ENCODE measurements at regions not wholly inside any gene's neighbourhood (a gene's known extent, or its start where the extent isn't known, plus 50 kb on each side); places are given as distances from the start of the nearest gene placed in this dataset.

DNA sequence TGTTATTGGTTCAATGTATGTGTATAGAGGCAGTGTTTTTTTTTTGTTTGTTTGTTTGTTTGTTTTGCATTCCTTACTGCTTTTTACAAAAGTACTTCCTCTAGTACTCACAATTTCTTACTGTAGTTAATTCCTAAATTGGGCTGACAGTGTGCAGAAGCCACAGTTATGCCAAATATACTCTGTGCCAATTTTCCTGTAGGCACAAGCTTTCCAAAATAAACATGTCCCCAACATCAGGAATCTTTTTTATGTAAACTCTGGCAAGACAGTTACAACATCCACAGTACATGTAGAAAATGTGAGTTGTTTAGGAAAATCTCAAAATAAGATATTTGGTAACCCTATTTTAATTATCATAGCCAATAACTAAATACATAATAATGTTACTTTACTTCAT lies 161.6 kb upstream of the TSLP start:
- ATAC-seq (ENCODE audit: insufficient read depth, low FRiP score) (no peak), DNase-seq (peak in 2 of 3 donors; percentile 55 to 59)

DNA sequence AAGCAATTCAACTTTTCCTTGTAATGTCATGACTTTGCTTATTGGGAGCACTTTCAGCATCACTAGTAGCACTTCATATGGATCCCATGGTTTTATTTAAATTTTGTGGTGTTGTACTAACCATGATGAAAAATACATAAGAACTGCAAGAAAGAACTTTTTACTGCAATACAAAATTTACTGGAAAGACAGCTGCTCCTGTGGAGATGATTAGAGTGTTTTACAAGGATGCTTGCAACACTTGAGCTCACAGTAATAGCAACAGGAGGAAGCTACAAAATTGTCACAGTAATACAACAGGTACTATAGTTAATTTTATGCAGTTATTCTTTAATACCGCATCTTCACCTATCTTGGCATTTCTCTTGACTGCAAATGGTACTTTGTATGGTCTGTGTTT lies 158.3 kb upstream of the TSLP start:
- no peaks in the 10 kb centered on the region for H3K36me3 ChIP-seq (ENCODE audit: control insufficient read depth in 4 of 4, insufficient read depth in 4 of 4, low read length in 4 of 4)
- H3K4me3 ChIP-seq = no peak overlapping the region
- DNase-seq = no peak
- H3K9ac ChIP-seq (ENCODE audit: insufficient read depth in 1 of 2, low read length in 2 of 2) = no peak overlapping the region
- no peaks in the 10 kb centered on the region for H3K27me3 ChIP-seq (ENCODE audit: control insufficient read depth in 3 of 3, insufficient read depth in 3 of 3, low read length in 2 of 3)
- TF ChIP-seq, protein P1, sequence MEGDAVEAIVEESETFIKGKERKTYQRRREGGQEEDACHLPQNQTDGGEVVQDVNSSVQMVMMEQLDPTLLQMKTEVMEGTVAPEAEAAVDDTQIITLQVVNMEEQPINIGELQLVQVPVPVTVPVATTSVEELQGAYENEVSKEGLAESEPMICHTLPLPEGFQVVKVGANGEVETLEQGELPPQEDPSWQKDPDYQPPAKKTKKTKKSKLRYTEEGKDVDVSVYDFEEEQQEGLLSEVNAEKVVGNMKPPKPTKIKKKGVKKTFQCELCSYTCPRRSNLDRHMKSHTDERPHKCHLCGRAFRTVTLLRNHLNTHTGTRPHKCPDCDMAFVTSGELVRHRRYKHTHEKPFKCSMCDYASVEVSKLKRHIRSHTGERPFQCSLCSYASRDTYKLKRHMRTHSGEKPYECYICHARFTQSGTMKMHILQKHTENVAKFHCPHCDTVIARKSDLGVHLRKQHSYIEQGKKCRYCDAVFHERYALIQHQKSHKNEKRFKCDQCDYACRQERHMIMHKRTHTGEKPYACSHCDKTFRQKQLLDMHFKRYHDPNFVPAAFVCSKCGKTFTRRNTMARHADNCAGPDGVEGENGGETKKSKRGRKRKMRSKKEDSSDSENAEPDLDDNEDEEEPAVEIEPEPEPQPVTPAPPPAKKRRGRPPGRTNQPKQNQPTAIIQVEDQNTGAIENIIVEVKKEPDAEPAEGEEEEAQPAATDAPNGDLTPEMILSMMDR (IDR thresholded peaks at IDR 0.05; ENCODE audit: control extremely low read depth, extremely low read depth) = no peak
- ATAC-seq (ENCODE audit: insufficient read depth, low FRiP score) = no peak
- no peaks in the 10 kb centered on the region for H3K9me3 ChIP-seq (ENCODE audit: control insufficient read depth in 4 of 4, insufficient read depth in 3 of 4, low read length in 3 of 4)
- peaks cover 0 to 13% (median 4%) of the 10 kb centered on the region in 5 donors for H3K4me1 ChIP-seq (ENCODE audit: control insufficient read depth in 5 of 5, insufficient read depth in 5 of 5, low read length in 5 of 5)
- no peak overlapping the region for H3K27ac ChIP-seq (ENCODE audit: low read depth in 1 of 2, low read length in 1 of 2)
- WGBS, 2 donors = 92 to 97% methylated on average over 1 of the region's 1 CpG

More for the DNA sequence above, 161.6 kb upstream of the TSLP start:
- H3K9ac ChIP-seq (ENCODE audit: insufficient read depth in 1 of 2, low read length in 2 of 2) = no peak overlapping the region
- H3K9me3 ChIP-seq (ENCODE audit: control insufficient read depth in 4 of 4, insufficient read depth in 3 of 4, low read length in 3 of 4) = no peaks in the 10 kb centered on the region
- no peaks in the 10 kb centered on the region for H3K36me3 ChIP-seq (ENCODE audit: control insufficient read depth in 4 of 4, insufficient read depth in 4 of 4, low read length in 4 of 4)
- H3K27me3 ChIP-seq (ENCODE audit: control insufficient read depth in 3 of 3, insufficient read depth in 3 of 3, low read length in 2 of 3) = no peaks in the 10 kb centered on the region
- no peaks in the 10 kb centered on the region for H3K4me1 ChIP-seq (ENCODE audit: control insufficient read depth in 5 of 5, insufficient read depth in 5 of 5, low read length in 5 of 5)
- TF ChIP-seq, protein P1 (IDR thresholded peaks at IDR 0.05; ENCODE audit: control extremely low read depth, extremely low read depth) = no peak
- no peak overlapping the region for H3K27ac ChIP-seq (ENCODE audit: low read depth in 1 of 2, low read length in 1 of 2)
- no peak overlapping the region for H3K4me3 ChIP-seq

DNA sequence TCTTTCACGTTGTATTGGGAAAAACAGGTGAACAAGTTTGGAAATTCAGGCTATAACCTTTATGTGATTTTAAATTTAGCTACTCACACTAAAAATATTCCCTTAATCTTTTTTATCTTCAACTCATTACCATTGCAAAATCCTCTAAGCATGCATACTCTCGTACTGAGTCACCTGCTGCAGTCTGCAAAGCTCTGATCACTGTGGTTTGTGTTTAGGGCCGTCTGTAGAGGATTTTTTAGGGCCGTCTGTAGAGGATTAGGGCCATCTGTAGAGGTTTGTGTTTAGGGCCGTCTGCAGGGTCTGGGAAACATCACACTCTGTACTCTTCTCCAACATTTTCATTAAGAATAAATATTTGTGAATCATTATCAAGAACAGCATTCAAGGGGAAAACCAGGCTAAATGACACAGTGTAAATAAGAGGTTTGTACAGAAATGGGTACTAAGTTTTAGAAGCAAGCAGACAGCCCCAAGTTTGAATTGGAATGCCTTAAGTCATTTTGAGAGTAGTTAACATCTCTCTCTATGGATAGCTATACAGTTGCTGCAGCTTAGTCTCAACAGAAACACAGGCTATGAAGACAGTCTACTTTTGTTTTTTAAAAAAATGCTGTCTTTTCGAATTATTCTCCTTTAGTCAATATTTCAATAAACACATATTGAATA lies 155.0 kb upstream of the TSLP start:
- Histone ChIP-seq H3K9me3 (ENCODE audit: control insufficient read depth in 4 of 4, insufficient read depth in 3 of 4, low read length in 3 of 4) (no peaks in the 10 kb centered on the region), H3K4me3 (no peak overlapping the region), H3K4me1 (ENCODE audit: control insufficient read depth in 5 of 5, insufficient read depth in 5 of 5, low read length in 5 of 5) (peaks cover 0 to 13% (median 4%) of the 10 kb centered on the region in 5 donors), H3K27ac (ENCODE audit: low read depth in 1 of 2, low read length in 1 of 2) (peak overlapping the region in 1 of 2 donors; percentile 29), H3K27me3 (ENCODE audit: control insufficient read depth in 3 of 3, insufficient read depth in 3 of 3, low read length in 2 of 3) (no peaks in the 10 kb centered on the region), H3K9ac (ENCODE audit: insufficient read depth in 1 of 2, low read length in 2 of 2) (no peak overlapping the region), H3K36me3 (ENCODE audit: control insufficient read depth in 4 of 4, insufficient read depth in 4 of 4, low read length in 4 of 4) (no peaks in the 10 kb centered on the region)
- DNase-seq (no peak), ATAC-seq (ENCODE audit: insufficient read depth, low FRiP score) (peak; percentile 70)
- WGBS, 2 donors = 45 to 61% methylated on average over 6 of the region's 6 CpGs
- TF ChIP-seq, protein P1 (IDR thresholded peaks at IDR 0.05; ENCODE audit: control extremely low read depth, extremely low read depth) = no peak
